ENCODE measurements at regions not wholly inside any gene's neighbourhood (a gene's known extent, or its start where the extent isn't known, plus 50 kb on each side); places are given as distances from the start of the nearest gene placed in this dataset.

DNA sequence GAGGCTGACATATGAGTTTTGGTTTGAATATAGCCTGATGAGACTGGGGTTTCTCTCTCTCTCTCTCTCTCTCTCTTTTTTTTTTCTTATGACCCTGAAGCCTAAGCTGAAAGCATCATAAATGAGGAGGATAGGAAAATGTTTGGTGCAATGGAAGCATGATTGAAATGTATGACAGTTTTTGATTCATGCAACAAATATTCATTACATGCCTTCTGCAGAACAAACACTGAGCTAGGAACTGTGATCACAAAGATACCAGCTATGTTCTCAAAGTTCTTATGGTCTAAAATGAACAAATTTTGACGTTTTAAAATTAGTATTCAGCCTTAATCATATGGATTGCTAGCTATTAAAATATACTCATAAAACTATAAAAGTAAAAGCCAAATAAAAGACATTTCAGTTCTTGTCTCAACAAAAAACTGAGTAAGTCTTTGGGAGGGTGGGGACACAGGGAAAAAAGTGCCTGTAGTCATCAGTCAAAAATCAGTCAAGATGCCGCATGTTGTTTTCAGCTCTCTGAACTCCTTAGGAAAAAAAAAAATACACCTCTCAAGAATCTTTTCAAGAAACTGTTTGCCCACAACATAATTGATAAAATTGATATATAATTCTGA is 57.2 kb downstream of the NKX6-1 start:
- Histone ChIP-seq H3K27ac (ENCODE audit: low read depth) (no peak overlapping the region), H3K4me3 (ENCODE audit: low read depth, low read length) (no peak overlapping the region), H3K36me3 (ENCODE audit: insufficient read depth) (no peaks in the 10 kb centered on the region), H3K4me1 (ENCODE audit: insufficient read depth) (no peaks in the 10 kb centered on the region)
- 64% methylated on average over 2 of the region's 2 CpGs for WGBS
- no peak for DNase-seq (ENCODE audit: extremely low spot score)

GRCh38 chr4:84439996-84440395 is 59.1 kb downstream of the NKX6-1 start:
- whole genome bisulfite sequencing, result 60% methylated on average over 3 of the region's 3 CpGs
- Histone ChIP-seq H3K4me3 (ENCODE audit: low read depth, low read length) (no peak overlapping the region), H3K27ac (ENCODE audit: low read depth) (no peak overlapping the region), H3K4me1 (ENCODE audit: insufficient read depth) (no peaks in the 10 kb centered on the region), H3K36me3 (ENCODE audit: insufficient read depth) (no peaks in the 10 kb centered on the region)
- DNase-seq (ENCODE audit: extremely low spot score), result no peak

DNA sequence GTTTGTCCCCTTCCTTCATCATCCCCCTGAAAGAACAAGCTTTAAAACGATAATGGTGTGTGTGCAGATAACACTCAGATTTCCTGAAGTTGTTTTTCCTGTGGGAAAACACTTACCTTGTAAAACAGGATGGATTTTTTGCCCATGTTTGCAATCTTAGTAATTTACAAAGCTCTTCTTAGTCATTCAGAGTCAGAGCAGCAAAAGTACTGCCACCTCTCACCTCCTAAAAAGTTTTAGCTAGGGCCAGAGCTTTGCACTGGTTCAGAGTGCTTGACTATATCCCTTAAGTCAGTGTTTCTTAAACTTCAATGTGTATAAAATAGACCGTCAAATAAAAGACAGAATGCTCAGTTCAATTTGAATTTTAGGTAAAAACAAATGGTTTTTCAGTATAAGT is 62.3 kb downstream of the NKX6-1 start:
- Histone ChIP-seq H3K27ac (ENCODE audit: low read depth) (no peak overlapping the region), H3K36me3 (ENCODE audit: insufficient read depth) (no peaks in the 10 kb centered on the region), H3K4me3 (ENCODE audit: low read depth, low read length) (no peak overlapping the region), H3K4me1 (ENCODE audit: insufficient read depth) (no peaks in the 10 kb centered on the region)
- WGBS, result 50% methylated on average over 2 of the region's 2 CpGs
- DNase-seq (ENCODE audit: extremely low spot score), result no peak

GRCh38 chr4:84434344-84434743 is 64.7 kb downstream of the NKX6-1 start:
- WGBS, result 73% methylated on average over 3 of the region's 3 CpGs
- no peak overlapping the region for H3K27ac ChIP-seq (ENCODE audit: low read depth)
- no peaks in the 10 kb centered on the region for H3K36me3 ChIP-seq (ENCODE audit: insufficient read depth)
- no peak for DNase-seq (ENCODE audit: extremely low spot score)
- no peak overlapping the region for H3K4me3 ChIP-seq (ENCODE audit: low read depth, low read length)
- H3K4me1 ChIP-seq (ENCODE audit: insufficient read depth), result no peaks in the 10 kb centered on the region

GRCh38 chr4:84433633-84434222 is 65.4 kb downstream of the NKX6-1 start:
- H3K4me3 ChIP-seq (ENCODE audit: low read depth, low read length), result no peak overlapping the region
- H3K27ac ChIP-seq (ENCODE audit: low read depth), result no peak overlapping the region
- H3K4me1 ChIP-seq (ENCODE audit: insufficient read depth), result no peaks in the 10 kb centered on the region
- 64% methylated on average over 6 of the region's 6 CpGs for WGBS
- H3K36me3 ChIP-seq (ENCODE audit: insufficient read depth), result no peaks in the 10 kb centered on the region
- DNase-seq (ENCODE audit: extremely low spot score), result no peak

- Histone ChIP-seq H3K27ac (ENCODE audit: low read depth) (no peak overlapping the region), H3K4me3 (ENCODE audit: low read depth, low read length) (no peak overlapping the region), H3K4me1 (ENCODE audit: insufficient read depth) (no peaks in the 10 kb centered on the region), H3K36me3 (ENCODE audit: insufficient read depth) (no peaks in the 10 kb centered on the region)
- no peak for DNase-seq (ENCODE audit: extremely low spot score)
Measured at GRCh38 chr4:84432713-84433112, 66.4 kb downstream of the NKX6-1 start.

GRCh38 chr4:84420608-84421007 is 78.5 kb downstream of the NKX6-1 start:
- Histone ChIP-seq H3K4me1 (ENCODE audit: insufficient read depth) (no peaks in the 10 kb centered on the region), H3K4me3 (ENCODE audit: low read depth, low read length) (no peak overlapping the region), H3K27ac (ENCODE audit: low read depth) (no peak overlapping the region), H3K36me3 (ENCODE audit: insufficient read depth) (no peaks in the 10 kb centered on the region)
- 38% methylated on average over 1 of the region's 1 CpG for WGBS
- no peak for DNase-seq (ENCODE audit: extremely low spot score)

- Histone ChIP-seq H3K4me3 (ENCODE audit: low read depth, low read length) (no peak overlapping the region), H3K36me3 (ENCODE audit: insufficient read depth) (no peaks in the 10 kb centered on the region), H3K27ac (ENCODE audit: low read depth) (no peak overlapping the region), H3K4me1 (ENCODE audit: insufficient read depth) (no peaks in the 10 kb centered on the region)
- DNase-seq (ENCODE audit: extremely low spot score), result no peak
- WGBS, result 51% methylated on average over 3 of the region's 3 CpGs
Measured at GRCh38 chr4:84419201-84419600, 79.9 kb downstream of the NKX6-1 start.

DNA sequence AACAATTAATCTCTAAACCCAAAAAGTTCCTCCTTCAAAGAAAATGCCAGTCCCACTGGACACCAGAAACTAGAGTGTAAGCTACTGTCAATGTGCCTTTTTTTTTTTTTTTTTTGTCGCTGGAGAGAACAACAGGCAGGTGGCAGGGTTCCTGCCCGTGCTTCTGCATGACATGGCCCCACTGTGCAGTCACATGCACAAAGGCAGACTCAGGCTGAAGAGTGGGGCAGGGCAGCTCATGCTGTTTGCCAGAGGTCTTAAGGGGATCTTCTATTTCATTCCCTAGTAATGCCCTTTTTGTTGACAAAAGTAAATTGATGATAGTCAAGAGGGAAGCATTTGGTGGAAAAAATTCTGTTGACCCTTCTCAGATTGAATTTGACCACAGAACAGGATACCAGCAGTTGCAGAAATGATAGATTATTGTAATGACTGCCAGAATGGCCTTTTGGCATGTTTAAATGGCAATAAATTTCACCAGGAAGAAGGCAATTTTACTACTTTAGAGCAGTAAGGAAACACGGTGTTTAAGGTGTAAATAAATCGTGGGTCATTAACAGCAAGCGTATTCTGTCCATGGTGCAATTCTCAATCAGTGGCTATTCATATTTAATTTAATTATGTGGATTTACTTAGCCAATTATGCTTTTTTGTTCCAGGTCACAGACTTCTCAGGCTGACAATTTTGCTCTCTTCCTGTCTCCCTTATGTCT is 80.9 kb downstream of the NKX6-1 start:
- Histone ChIP-seq H3K36me3 (ENCODE audit: insufficient read depth) (no peaks in the 10 kb centered on the region), H3K27ac (ENCODE audit: low read depth) (no peak overlapping the region), H3K4me3 (ENCODE audit: low read depth, low read length) (no peak overlapping the region), H3K4me1 (ENCODE audit: insufficient read depth) (no peaks in the 10 kb centered on the region)
- DNase-seq (ENCODE audit: extremely low spot score), result no peak
- 40% methylated on average over 5 of the region's 5 CpGs for WGBS

- Histone ChIP-seq H3K27ac (ENCODE audit: low read depth) (no peak overlapping the region), H3K4me1 (ENCODE audit: insufficient read depth) (no peaks in the 10 kb centered on the region), H3K4me3 (ENCODE audit: low read depth, low read length) (no peak overlapping the region), H3K36me3 (ENCODE audit: insufficient read depth) (no peaks in the 10 kb centered on the region)
- WGBS, result 36% methylated on average over 1 of the region's 1 CpG
- no peak for DNase-seq (ENCODE audit: extremely low spot score)
Measured at GRCh38 chr4:84413976-84414375, 85.1 kb downstream of the NKX6-1 start.

GRCh38 chr4:84413480-84413879 is 85.6 kb downstream of the NKX6-1 start:
- Histone ChIP-seq H3K36me3 (ENCODE audit: insufficient read depth) (no peaks in the 10 kb centered on the region), H3K4me1 (ENCODE audit: insufficient read depth) (no peaks in the 10 kb centered on the region)
- no peak for DNase-seq (ENCODE audit: extremely low spot score)

DNA sequence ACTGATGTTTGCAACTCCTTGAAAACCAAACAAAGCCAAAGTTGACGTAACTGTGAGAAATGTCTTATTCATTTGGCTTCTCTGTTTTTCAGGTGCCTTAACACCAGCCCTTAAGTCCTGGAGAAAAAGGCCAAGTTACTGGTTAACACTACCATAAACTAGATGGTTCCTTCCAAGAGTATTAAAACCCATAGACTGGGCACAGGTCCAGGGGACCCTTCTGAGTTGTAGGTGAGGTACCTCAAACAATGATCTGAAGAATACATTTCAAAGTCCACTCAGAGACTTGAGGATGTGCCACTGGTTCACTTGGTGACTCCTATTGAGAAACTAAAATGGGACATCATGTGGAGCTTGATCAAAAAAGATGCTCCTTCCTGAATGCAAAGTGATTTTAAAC is 87.0 kb downstream of the NKX6-1 start:
- no peak overlapping the region for H3K4me3 ChIP-seq (ENCODE audit: low read depth, low read length)
- 90% methylated on average over 1 of the region's 1 CpG for WGBS
- no peak for DNase-seq (ENCODE audit: extremely low spot score)
- no peaks in the 10 kb centered on the region for H3K36me3 ChIP-seq (ENCODE audit: insufficient read depth)
- H3K4me1 ChIP-seq (ENCODE audit: insufficient read depth), result no peaks in the 10 kb centered on the region
- H3K27ac ChIP-seq (ENCODE audit: low read depth), result no peak overlapping the region

More at GRCh38 chr4:84413480-84413879, 85.6 kb downstream of the NKX6-1 start:
- Histone ChIP-seq H3K4me3 (ENCODE audit: low read depth, low read length) (no peak overlapping the region), H3K27ac (ENCODE audit: low read depth) (no peak overlapping the region)

- Histone ChIP-seq H3K36me3 (ENCODE audit: insufficient read depth) (no peaks in the 10 kb centered on the region), H3K4me1 (ENCODE audit: insufficient read depth) (no peaks in the 10 kb centered on the region), H3K4me3 (ENCODE audit: low read depth, low read length) (no peak overlapping the region), H3K27ac (ENCODE audit: low read depth) (no peak overlapping the region)
- peak; percentile 5 for DNase-seq (ENCODE audit: extremely low spot score)
- WGBS, result 79% methylated on average over 6 of the region's 6 CpGs
Measured at GRCh38 chr4:84407554-84408407, 91.3 kb downstream of the NKX6-1 start.

DNA sequence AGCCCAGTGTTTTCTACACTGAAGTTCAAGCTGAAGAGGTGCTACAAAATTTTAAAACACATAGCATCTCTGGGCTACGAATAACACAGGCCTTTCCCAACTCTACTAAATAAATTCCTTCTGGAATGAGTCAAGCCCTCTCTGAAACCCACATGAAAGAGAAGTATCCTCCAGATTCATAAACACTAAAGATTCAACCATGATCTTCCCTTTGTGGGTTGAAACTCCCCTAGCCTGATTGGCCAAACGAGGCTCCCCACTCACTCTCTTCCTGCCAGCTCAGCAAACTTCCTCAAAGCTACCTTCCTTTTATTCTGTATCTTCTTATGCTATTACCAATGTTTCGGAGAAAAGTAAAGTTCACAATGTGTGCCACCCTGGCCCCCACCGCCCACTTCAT is 95.4 kb downstream of the NKX6-1 start:
- H3K4me3 ChIP-seq (ENCODE audit: low read depth, low read length), result no peak overlapping the region

More for the DNA sequence above, 95.4 kb downstream of the NKX6-1 start:
- 78% methylated on average over 4 of the region's 4 CpGs for WGBS
- no peaks in the 10 kb centered on the region for H3K36me3 ChIP-seq (ENCODE audit: insufficient read depth)
- H3K4me1 ChIP-seq (ENCODE audit: insufficient read depth), result no peaks in the 10 kb centered on the region
- no peak for DNase-seq (ENCODE audit: extremely low spot score)
- no peak overlapping the region for H3K27ac ChIP-seq (ENCODE audit: low read depth)
